ENCODE measurements at regions not wholly inside any gene's neighbourhood (a gene's known extent, or its start where the extent isn't known, plus 50 kb on each side); places are given as distances from the start of the nearest gene placed in this dataset.
"Not testable (repeated sequence)": the region's sequence is repeated elsewhere in the genome, so short reads cannot be mapped to it uniquely, and the experiment has no call there.

DNA sequence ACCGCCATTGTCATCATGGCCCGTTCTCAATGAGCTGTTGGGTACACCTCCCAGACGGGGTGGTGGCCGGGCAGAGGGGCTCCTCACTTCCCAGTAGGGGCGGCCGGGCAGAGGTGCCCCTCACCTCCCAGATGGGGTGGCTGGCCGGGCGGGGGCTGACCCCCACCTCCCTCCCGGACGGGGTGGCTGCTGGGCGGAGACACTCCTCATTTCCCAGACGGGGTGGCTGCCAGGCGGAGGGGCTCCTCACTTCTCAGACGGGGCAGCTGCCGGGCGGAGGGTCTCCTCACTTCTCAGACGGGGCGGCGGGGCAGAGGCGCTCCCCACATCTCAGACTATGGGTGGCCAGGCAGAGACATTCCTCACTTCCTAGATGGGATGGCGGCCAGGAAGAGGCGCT lies 505.1 kb downstream of the LRRC70 start:
- H3K36me3 ChIP-seq (ENCODE audit: control insufficient read depth, insufficient read depth, low read length); H2BK5ac ChIP-seq (ENCODE audit: low read depth, low read length, poor library complexity, severe bottlenecking); in situ Hi-C loops (cut with MboI; ENCODE audit: low sequenced_read_pairs); H2BK120ac ChIP-seq (ENCODE audit: low read depth, low read length); H4K91ac ChIP-seq (ENCODE audit: insufficient read depth, low read depth, low read length); DNase-seq; H3K23ac ChIP-seq (ENCODE audit: low read depth, low read length); dilution Hi-C loops (cut with HindIII; ENCODE audit: low sequenced_read_pairs, unreplicated experiment); H4K20me1 ChIP-seq (ENCODE audit: insufficient read depth, low read length); H3K56ac ChIP-seq (ENCODE audit: extremely low read depth, insufficient read depth, low read length); H3K79me1 ChIP-seq (ENCODE audit: low read depth in 1 of 2, low read length in 2 of 2); H2BK20ac ChIP-seq (ENCODE audit: low read depth, low read length); H2AK5ac ChIP-seq (ENCODE audit: low read depth, low read length); H2AK9ac ChIP-seq (replicated peaks; ENCODE audit: low read depth, low read length, poor library complexity); H3K4me1 ChIP-seq (ENCODE audit: control insufficient read depth, insufficient read depth, low read length); BruUV-seq (replicated peaks); H2AFZ ChIP-seq (replicated peaks; ENCODE audit: low read length, poor library complexity); H4K8ac ChIP-seq (ENCODE audit: low read depth in 2 of 2, low read length in 2 of 2); intact Hi-C loops (cut with micrococcal nuclease); H3K9ac ChIP-seq (ENCODE audit: low read depth, low read length); H3K4me3 ChIP-seq (ENCODE audit: insufficient read depth, low read depth, low read length); H4K5ac ChIP-seq (ENCODE audit: low read depth, low read length); POLR2A ChIA-PET (ENCODE audit: unreplicated experiment); H2BK15ac ChIP-seq (ENCODE audit: low read depth, low read length); ATAC-seq (ENCODE audit: low read depth); H3K27ac ChIP-seq (ENCODE audit: insufficient read depth, low read length); H3K14ac ChIP-seq (replicated peaks; ENCODE audit: low read depth, low read length); H3K9me1 ChIP-seq (ENCODE audit: insufficient read depth, low read length); H3K18ac ChIP-seq (ENCODE audit: low read depth, low read length); H3K9me3 ChIP-seq (ENCODE audit: control insufficient read depth, insufficient read depth, low read length); H3K27me3 ChIP-seq (ENCODE audit: control insufficient read depth, insufficient read depth, low read length); H3K4me2 ChIP-seq (ENCODE audit: low read depth, low read length); CTCF ChIA-PET; H3K4ac ChIP-seq (ENCODE audit: low read depth, low read length): not testable (repeated sequence)
- WGBS, 2 experiments (ENCODE audit: extremely low coverage in 2 of 2, insufficient read length in 1 of 2) = no CpG with 5 or more reads among the region's 22 CpGs

Measured in IMR-90 (cell line).